Left renal pelvis (tissue), 4 donors: ENCODE measurements at regions not wholly inside any gene's neighbourhood (a gene's known extent, or its start where the extent isn't known, plus 50 kb on each side); places are given as distances from the start of the nearest gene placed in this dataset.

Experiments used
- DNase-seq, 4 donors: peaks; one replicate each; pipeline ENCODE4 v3.0.0-alpha.2; 2013; ENCODE audit warnings: low read depth in 4 of 4, low spot score in 3 of 4

DNA sequence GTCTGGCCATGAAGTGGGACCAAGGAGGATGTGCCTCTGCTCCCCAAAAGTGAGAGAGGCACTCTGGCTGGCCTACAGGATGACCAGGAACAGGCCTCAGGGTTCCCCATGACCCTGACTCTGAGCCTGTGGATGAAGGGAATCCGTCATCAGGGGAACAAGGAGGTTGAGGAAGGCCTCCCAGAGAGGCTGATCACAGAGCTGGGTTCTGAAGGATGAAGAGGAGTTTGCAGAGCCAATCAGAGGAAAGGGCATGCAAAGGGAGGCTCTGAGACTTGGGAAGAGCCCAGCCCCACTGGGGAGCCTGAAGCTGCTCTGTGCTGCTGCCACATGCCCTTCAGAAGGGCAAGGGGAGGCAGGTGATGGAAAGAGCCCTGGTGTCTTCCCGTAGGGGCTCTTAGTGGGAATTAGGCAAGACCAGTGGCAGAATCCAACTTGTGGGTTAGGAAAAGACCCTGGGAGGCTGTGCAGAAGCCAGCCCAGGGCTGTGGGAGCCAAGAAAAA, 141.3 kb upstream of the ID2 start:
- no peak for DNase-seq

DNA sequence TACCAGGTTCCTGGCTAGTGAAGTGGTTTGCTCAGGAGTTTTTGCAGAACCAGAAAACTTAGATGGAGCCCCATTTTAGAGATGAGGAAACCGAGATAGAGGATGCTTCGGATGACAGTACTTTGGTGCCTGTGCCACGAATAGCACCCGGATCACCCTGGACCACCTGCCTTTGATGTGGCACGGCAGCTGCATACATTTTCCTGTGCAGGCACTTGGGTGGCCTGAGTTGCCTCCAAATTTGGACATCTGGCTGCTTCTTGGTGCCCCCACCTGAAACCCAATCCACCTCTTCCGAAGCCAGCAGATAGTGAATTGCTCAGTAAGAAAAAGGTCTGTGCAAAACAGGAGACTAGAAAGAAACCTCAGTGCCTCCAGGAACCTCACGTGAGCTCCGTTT, 140.6 kb upstream of the ID2 start:
- no peak for DNase-seq

DNA sequence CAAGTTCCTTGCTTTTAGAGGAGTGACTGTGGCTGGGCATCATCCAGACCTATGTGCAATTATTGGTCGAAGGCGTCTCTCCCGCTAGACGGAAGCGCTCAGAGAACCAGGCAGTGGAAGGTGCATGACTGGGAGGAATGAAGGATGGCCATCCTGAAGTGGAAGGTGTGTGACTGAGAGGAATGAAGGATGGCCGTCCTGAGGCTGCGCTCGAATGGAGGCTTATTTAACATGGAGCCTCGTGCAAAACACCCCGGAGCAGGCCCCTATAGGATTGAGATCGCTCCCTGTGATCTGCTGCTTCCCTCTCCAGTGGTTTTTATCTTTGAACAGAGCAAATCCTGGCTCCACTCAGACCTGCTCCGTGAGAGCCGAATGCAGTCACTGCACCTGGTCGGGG, 140.2 kb upstream of the ID2 start:
- no peak for DNase-seq

DNA sequence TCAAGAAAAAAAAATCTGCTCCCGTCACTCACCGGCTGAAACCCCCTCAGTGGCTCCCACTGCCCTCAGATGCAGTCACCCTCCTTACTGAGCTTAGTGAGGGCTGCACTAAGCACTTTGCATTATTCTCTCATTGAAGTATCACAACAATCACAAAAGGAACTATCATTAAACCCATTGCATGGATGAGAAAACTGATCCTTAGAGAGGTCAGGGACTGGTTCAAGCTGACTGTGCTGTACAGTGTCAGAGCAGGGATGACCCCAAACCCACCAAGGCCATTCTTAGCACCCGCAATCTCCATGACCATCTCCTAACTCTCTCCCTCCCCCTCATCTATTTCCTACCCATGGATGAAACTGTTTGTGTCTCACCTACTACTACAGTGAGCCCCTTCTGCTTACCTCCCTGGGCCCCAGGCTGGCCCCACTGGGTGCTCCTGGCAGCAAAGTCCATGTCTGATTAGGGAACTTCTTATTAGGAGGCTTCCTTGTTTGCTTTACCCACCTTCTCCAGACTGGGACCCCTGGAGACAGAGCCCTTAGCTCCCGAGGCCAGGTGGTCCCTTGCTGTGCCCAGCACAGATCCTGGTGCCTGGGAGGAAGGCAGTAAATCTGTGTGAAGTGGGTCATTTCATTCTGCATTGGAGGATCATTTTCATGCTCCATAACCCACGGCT, 139.3 kb upstream of the ID2 start:
- DNase-seq = no peak

DNA sequence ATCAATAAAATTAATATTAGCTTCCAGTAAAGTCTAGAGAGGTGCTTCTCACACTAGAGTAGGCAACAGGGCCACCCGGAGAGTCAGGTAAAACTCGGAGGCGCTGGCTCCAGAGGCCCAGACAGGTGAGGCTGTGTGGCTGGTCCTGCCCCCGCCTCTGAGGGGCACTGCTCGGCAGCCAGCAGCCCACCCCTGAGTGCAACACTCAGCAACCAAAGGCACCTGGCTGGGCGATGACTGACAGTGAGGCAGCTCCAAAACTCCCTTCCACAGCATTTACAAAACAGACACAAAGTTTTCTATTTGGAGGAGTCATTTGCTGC, 138.8 kb upstream of the ID2 start:
- no peak for DNase-seq

DNA sequence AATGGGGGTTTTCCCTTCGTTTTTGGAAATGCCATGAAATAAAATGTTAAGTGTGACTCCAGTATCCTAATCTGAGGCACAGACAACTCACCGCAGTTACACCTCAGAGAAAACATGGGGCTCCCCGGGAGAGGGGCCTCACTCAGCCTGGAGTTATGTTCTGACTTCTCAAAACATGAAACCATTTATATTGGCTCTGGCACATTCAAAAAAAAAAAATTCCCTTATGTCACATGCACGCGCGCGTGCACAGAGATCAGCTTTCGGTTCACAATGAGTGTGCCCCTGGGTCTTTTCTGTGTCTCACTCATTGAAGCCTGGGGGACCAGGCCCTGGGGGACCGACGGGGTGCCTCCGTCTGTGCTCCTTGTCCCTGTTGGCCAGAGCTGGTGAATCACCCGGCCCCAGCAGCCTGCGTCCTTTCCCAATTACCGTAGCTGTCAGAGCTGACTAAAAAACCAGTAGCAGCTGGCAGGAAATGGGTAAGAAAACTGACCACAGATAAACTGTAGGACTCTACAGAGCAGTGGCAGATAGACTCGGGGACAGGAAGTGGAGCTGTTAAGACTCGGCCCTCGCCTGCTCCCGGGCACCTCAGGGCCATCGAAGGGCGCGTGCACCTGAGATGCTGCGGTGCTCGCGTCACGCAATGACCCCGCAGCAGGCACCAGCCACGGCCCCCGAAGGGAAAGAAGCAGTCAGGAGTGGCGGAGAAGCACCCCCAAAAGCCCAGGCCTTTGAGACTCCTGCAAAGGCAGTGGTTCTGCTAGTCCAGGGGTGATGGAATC, 138.3 kb upstream of the ID2 start:
- DNase-seq = no peak

DNA sequence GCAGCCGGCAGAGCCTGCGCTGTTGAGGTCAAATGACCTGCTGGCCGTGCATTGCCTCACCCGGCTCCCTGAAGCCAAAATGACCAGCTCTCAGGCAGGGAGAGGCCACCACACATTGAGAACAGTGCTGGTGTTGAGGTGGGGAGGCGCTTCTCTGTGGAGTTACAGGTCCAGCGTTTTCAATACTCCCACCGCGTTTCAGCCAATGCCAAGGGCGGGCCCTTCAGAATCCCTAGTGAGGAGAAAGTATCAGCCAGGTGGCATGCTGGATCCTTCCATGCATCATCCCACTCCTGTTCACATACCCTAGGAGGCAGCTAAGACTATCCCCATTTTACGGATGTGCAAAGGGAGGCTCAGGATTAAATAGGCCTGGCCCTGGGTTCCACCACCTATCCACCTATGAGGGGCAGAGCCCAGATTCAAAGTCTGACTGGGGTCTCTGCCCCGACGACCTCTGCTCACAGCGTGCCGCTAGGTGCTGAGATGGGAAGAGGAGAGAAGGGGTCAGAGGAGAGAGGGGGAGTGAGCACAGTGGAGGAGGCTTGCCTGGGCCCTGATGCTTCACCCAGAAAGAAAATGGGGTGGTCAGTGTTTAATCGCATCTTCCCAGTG, 137.6 kb upstream of the ID2 start:
- DNase-seq = no peak

DNA sequence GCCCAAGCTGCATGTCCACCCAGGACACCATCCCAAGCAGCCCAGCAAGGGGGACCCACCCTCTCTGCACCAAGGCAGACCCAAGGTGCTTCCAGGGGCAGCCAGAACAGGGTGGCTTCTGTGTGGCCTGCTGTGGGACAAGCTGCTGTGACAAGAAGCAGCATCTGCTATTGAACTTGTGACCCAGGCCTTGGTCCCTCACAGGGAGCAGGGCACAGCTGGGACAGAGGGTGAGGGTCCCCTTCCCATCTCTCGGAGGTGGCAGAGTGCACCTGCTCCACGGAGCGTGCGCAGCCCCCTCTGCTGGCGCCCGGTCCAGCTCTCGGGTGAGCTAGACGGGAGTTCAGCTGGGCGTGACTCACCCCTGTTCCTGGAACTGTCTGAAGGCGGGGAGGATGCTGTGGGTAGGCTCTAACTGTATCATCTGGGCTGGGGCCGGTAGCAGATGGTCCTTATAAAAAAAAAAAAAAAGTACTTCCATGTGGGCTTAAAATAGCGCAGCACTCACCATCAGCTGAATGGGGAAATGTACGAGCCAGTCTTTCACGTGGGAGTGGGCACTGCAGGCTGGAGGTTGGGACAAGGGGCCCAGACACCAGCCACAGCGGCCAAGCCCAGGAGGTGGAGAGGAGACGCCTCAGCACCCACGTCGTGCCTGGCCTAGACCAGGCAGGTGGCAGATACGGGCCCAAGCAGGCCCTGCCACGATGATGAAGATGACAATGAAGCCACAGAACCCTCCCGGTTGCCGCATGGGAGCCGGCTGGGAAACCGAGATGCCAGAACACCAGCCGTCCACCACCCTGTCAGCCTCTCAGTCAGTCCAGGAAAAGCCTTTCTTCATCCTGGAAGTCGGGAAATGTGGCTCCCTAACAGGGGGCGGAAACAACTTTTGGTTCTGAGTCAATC, 136.8 kb upstream of the ID2 start:
- no peak for DNase-seq

DNA sequence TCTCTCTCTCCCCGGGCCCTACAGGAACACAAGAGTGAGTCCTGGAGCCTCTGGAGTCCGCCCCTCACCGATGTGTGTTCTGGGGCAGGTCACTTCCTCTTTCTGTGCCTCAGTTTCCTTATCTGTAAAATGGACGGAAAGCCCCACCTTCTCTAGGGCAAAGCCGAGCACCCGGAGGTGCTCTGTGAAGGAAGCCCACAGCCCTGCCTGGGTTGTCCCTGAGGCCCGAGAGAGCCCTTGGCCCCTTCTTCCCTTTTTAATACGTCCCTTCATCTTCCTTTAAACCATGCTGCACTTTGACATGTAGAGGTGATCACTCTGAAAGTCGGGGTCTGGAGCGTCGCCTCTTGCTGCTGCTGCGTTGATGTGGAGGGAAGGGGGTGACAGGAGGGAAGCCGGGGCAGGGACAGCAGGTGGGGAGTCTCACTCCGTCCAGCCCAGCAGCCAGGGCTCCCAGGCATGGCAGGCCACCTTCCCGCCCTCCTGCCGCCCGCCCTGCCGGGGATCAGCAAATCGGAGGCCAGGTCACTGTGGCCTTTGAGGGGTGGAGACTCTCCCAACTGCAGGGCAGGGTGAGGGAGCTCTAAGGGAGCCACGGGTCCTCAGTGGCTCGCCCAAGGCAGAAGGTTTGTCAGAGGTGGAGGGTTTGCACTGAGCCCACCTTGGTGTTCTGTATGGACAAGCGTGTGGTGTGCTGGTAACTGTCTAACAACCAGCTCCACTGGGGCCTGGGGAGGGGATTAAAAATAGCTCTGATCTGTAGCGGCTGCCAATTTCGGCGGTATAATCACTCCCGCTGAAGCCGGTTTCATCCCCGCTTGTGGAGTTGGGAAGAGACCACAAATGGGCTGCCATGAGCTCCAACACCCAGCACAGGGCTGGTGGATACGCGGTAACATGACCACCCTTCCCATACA, 135.9 kb upstream of the ID2 start:
- DNase-seq = no peak

DNA sequence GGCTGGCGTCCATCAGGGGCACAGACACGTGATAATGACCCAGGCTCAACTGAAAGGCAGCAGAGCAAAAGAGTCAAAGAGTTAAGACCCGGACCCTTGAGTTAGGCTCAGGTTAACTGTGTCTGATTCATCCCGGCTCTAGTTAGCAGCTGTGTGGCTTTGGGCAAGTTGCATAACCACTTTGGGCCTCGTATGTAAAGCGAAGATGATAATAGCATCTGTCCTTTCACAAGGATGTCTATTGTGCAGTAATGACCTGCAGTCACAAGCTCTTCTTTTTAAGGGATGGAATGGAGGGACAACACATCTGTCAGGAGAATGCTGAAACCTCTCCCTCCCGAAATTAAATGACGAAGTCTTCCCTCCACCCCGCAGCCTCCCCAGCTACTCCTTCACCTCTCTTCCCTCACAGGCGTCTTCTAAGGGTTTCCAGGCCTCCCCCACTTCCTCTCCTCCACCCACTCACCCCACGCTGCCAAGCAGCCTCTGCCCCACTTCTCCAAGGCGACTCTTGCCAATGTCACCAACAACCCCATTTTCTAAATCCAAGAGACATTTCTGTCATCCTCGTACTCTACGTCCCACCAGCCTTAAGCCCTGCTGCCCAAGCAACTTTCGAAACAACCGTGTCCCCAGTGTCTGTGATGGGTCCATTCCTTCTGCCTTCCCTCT, 135.1 kb upstream of the ID2 start:
- no peak for DNase-seq

DNA sequence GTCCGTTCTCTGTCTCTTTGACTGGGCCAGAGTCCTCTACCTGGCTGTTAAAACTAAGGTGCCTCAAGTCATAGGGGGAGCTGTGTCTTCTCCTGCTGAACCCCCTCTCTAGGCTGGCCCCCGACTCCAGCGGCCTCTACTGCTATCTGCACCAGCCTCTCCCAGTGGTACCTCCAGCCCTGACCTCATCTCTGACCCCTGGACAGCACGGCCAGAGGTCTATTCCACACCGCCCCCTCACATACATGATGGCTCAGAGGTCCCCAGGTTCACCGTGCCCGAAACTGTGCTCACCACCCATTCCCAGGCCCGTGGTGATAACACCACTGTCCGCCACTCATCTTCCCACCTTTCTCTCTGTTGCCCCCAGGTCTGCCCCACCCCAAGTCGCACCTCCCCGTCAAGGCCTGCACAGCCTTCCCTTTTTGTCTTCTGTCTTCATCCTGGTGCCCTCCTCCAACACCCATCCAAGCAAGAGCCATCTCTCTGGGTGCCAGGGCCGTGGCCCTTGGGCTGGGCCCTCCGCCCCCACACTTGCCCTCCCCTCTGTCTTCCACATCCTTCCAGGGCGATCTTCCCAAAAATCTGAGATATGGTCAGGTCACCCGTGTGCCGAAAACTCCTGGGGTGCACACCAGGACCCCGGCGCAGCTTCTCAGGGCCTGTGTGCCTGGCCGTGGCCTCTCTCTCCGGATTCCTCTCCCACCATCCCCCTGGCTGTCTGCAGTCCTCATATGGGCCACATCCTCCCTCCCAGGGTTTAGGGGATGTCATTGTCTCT, 134.4 kb upstream of the ID2 start:
- DNase-seq = no peak

DNA sequence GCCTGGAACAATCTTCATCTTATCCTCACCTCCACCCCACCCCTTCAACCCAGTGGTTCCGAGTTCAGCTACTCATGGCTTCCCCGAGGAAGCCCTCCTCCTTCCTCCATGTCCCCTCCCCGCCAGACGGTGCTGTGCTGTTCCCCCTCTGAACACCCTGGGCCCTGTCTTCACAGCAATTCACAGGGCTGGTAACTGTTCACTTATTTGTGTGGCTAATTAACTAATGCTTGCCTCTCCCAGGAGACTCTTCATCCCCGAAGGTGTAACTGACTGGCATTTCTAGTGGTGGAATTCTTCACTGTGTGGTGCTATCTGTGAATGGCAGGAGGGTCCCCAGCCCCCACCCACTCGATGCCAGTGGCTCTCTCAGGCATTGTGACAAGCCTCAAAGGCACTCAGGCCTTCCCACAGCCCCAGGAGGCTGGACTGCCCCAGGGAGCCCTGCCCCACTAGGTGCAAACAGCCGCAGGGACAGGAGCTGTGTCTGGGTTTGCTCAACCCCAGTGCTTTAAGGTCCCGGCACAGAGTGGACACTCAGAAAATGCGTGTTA, 133.7 kb upstream of the ID2 start:
- no peak for DNase-seq

DNA sequence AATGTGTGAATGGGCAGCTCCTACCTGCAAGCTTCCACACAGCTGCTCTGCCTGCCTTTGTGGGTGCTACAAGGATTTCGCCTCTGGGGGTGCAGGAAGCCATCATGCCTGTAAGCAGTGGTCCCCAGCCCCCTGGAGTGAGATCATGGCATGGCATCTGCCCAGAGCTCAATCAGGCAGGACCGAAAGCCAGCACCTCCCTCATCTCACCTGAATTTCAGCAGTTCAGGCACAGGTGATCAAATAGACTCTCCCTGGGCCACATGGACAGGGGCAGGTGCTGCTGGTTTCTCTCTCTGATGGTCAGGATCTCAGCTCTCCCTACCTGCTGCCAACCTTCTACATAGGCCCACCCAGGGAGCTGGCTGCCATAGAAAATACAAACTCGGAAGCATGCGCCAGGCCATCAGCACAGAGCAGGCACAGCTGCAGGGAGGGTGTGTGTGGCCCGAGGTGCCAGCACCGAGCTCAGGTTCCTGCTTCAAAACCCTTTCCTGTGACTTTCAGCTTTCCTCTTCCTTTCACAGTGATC, 133.2 kb upstream of the ID2 start:
- no peak for DNase-seq

DNA sequence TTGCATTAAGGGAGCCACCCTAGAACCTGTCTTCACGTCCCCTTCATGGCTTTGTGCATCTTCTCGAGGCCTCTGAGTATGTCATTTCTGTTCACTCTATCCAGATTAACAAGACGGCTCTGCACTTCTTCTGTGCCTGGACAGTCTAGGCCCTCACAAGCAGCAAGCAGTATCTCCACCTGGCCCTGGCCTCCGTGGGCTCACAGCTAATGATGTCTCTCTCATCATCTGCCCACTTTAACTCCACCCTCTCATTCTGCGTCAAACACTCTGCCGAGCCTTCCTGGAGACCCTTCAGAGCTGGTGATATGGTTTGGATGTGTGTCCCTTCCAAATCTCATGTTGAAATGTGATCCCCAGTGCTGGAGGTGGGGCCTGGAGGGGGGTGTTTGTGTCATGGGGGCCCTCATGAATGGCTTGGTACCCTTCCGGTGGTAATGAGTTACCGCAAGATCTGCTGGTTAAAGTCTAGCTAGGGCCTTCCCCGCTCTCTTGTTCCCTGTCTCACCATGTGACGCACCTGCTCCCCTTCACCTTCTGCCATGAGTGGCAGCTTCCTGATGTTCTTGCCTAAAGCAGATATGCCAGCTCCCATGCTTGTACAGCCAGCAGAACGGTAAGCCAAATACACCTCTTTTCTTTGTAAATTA, 132.5 kb upstream of the ID2 start:
- no peak for DNase-seq

DNA sequence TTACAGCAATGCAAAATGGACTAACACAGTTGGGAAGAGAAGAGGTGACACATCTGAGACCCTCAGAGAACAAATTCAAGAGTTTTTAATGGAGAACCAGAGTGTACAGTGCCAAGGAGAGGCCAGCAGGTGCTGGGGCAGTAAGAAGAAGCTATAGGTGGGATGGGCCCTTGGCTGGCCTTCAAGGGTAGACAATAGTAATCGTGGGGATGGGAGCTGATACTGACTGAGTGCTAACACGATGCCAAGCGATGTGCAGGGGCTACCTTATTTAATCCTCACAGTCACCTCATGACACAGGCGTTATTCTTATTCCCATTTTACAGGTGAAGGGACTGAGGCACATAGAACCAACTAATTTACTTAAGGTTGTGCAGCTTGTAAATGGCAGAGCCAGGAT, 131.9 kb upstream of the ID2 start:
- no peak for DNase-seq

DNA sequence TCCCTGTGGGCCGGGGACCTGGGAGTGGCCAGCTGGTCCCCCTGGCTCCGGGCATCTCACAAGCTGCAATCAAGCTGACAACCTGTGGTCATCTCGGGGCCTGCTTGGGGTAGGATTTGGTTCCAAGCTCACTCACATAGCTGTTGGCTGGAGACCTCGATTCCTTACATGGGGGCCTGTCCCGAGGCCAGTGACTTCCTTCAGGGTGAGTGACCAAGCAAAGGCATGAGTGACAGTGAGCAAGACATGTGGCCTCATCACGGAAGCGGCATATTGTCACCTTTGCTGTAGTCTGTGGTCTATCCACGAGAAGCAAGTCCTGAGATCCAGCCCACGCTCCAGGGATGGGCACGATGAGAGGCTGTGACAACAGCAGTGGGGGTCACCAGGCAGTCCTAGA, 131.4 kb upstream of the ID2 start:
- DNase-seq = no peak

DNA sequence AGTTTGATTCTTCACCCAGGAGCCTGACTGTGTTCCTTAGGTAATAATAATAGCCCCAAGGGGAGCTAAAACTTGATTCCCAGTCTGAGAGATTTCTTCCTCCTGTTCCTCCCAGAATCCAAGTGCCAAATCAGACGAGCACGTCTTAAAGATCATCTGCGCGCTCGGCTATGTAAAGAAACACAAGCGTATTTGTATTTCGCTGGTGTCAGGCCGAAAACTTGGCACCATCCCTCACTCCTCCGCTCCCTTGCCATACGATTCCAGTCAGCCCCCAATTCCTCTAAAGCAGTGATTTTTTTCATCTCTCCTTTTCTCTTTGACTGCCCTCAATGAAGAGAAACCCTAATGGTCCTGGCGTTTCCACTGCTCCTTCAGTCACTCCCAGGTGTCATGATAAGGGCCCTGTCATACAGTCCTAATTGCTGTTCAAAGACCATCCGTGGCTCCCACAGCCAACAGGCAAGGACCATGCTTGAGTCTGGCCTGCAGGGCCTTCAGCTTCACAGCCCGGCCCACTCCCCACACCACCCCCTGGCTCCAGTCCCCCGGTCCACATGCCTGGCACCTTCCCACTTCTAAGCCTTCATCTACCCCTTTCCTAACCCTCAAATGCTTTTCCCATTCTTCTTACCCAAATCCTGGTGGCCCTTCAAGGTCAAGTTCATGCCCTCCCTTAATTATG, 130.8 kb upstream of the ID2 start:
- no peak for DNase-seq
